NOMO-1 (cell line): ENCODE measurements at regions not wholly inside any gene's neighbourhood (a gene's known extent, or its start where the extent isn't known, plus 50 kb on each side); places are given as distances from the start of the nearest gene placed in this dataset.
"Not testable (repeated sequence)": the region's sequence is repeated elsewhere in the genome, so short reads cannot be mapped to it uniquely, and the experiment has no call there.

Experiments
- DNase-seq, 2 experiments: peaks; one replicate each; lab custom pipeline; 2025; ENCODE audit not compliant: unreplicated experiment in 2 of 2; lab: John Stamatoyannopoulos, UW

GRCh38 chr2:173544641-173545363 is 190.1 kb downstream of the CDCA7 start:
- no peak for DNase-seq

DNA sequence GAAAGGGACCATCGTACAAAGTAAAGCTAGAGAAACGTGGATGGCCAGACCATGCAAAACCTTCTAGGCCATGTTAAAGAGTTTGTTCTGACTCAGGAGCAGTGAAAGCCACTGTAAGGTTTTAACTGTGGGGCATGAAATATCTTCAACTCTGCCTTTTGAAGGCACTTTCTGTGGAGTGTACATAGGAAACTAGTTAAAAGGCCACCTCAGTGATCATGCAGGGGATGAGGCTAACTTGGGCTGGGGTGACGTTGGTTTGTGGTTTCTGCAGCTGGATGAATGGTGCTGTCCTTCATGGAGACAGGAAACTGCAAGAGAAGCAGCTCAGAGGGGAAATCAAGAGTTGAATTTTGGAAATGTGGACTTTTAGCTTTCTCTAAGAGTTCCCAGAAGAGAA is 190.7 kb downstream of the CDCA7 start:
- no peak for DNase-seq

DNA sequence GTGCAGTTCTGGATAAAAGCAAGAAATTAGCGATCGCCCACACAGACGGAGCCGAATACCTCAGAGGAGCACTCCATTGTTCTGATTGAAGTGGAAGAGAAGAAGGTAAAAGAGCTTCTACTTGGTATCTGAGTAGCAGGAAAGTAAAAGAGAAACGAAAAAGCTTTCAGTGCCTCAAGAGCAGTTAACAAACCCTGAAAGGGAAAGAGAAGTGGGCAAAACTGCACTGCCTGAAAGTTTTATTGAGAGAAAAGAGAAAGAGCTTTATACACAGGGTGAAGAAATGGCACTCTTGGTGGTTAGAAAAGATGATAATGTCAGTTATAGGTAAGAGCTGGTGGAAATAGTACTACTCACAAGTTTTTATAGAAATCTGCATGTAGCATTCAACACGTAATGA is 192.8 kb downstream of the CDCA7 start:
- DNase-seq, result peak in 1 of 2 experiments; percentile 16

DNA sequence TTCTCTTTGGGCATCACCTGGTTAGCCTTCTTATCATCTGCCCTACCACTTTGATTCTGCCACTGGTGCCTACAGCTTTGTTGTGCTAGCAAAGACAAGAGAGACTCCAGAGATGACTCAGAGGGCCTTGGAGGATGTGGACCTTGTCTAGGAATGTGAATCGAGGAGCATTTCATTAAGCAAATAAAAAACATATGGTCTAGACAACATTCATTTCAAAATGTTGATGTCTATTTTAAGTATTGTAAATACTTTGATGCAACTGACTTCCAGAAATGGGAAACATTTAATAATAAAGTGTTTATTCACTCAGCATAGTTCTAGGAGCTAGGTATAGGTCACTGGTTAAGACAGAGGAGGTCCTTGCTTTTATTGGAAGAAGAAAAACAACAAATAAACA is 195.5 kb downstream of the CDCA7 start:
- no peak for DNase-seq

- DNase-seq, result no peak
Measured at GRCh38 chr2:173552531-173552930, 197.9 kb downstream of the CDCA7 start.

GRCh38 chr2:173553593-173553992 is 198.9 kb downstream of the CDCA7 start:
- no peak for DNase-seq

- no peak for DNase-seq
Measured at GRCh38 chr2:173555833-173556232, 201.2 kb downstream of the CDCA7 start.

DNA sequence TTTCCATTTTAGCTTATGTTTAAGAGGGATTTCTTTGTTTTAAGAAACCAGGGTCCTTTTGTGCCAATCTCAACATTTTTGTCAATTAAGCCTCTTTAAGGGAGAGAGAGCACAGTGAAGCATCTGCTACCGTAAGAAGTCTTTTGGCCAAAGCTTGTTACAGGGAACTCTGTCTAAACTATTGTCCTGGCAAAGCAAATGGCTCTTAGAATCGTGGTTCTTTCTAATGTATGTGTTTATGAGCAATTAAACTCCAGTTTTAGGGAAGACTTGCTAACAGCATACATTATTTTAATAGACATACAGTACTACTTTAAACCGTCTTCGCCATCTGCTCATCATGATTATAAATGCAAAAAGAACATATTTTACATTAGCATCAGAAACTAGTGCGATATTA is 202.1 kb downstream of the CDCA7 start:
- DNase-seq, result no peak

DNA sequence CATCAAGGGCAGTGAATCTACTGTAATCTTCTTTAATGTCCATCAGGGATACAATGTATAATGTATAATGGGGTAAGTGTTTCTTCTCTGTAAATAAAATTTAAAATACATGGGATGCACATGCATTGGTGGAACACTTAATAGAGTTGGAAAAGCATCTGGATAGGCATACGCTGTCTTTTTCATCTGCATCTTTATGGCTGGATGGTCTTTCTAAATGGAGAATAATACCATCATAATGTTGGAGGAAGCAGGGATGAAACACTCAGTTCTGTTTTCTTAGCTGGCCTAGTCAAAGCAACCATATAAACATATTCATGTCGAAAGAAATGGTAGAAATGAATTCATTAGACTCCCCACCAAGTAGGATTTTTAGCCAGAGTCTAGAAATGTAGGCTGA is 202.8 kb downstream of the CDCA7 start:
- no peak for DNase-seq

- DNase-seq, result no peak
Measured at GRCh38 chr2:173567493-173567892, 212.8 kb downstream of the CDCA7 start.

GRCh38 chr2:173568054-173568453 is 213.4 kb downstream of the CDCA7 start:
- DNase-seq, result peak; percentile 20 to 29

- DNase-seq, result peak in 1 of 2 experiments; percentile 13
Measured at GRCh38 chr2:173571021-173571821, 216.5 kb downstream of the CDCA7 start.

- DNase-seq, result no peak
Measured at GRCh38 chr2:173571887-173572680, 217.4 kb downstream of the CDCA7 start.

GRCh38 chr2:173572848-173573247 is 218.2 kb downstream of the CDCA7 start:
- no peak for DNase-seq

DNA sequence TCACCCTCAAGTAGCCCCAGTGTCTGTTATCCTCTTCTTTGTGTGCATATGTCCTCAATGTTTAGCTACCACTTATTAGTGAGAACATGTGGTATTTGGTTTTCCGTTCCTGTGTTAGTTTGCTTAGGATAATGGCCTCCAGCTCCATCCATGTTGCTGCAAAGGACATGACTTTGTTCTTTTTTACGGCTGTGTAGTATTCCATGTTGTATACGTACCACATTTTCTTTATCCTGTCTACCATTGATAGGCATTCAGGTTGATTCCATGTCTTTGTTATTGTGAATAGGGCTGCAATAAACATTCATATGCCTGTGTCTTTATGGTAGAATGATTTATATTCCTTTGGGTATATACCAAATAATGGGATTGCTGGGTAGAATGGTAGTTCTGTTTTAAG is 219.1 kb downstream of the CDCA7 start:
- DNase-seq, result not testable (repeated sequence)

- DNase-seq, result no peak
Measured at GRCh38 chr2:173574324-173575112, 219.8 kb downstream of the CDCA7 start.

DNA sequence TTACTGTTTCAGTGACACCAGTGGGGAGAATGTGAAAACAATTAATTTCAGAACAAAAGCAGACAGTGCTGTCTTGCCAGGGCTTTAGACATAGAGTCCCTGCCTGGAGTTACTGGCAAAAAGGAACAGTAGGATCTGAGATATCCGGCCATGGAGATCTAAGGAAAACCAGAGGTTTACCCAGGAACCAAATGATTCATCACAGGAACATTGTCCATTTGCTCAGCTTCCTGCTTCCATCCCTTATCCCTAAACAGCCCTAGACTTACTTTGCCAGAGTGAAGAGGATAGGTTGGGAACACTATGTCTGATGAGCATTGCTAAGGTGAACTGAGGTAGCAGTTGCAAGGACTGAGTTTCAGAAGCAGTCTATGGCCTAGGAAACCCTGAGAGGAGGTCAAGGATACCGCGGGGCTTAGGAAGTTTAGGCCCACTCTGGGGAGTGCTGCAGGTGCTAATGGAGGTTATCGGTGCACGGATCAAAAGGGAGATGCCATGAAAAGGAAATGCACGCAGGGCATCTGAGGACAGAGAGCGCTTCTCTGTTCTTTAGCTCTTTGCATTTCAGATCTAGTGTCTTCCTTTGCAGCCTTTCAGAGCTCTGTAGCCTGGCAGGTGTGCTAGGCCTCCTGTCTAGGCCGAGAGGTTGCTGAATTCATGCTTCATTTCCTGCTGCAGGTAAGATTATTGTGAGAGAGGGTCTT is 223.9 kb downstream of the CDCA7 start:
- DNase-seq, result no peak

DNA sequence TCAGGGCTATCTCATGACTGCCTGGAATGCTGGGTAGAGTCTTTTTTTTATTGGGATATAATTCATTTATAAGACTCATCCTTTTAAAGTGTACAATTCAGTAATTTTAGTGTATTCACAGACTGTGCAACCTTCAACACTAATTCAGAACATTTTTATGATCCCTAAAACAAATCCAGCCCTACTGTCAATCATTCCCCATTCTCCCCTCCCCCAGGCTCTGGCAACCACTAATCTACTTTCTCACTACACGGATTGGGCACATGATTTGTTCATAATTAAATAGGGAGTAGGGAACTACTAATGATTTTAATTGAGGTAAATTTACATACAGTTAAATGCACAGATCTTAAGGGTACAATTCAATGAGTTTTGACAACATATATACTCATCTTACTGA is 225.7 kb downstream of the CDCA7 start:
- DNase-seq, result no peak

- DNase-seq, result no peak
Measured at GRCh38 chr2:173580956-173581355, 226.3 kb downstream of the CDCA7 start.

DNA sequence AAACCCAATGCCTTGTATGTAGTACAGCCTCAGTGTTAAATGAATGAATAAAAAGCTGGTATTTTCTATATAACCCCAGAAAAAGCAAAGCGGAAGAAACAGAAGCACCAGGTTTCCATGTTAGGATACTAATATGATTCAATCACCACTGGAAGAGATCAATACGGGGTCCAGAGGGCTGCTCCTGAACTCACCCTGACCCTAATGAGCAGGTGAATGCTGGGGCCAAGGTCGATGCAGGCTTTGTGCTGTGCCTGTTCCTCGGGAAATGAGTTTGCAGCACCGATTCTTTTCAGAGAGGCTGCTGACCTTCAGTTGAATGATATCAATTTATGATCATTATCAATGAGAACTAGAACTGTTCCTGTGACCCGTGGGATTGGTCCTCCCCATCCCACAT is 228.5 kb downstream of the CDCA7 start:
- no peak for DNase-seq
